ENCODE measurements at regions not wholly inside any gene's neighbourhood (a gene's known extent, or its start where the extent isn't known, plus 50 kb on each side); places are given as distances from the start of the nearest gene placed in this dataset.

DNA sequence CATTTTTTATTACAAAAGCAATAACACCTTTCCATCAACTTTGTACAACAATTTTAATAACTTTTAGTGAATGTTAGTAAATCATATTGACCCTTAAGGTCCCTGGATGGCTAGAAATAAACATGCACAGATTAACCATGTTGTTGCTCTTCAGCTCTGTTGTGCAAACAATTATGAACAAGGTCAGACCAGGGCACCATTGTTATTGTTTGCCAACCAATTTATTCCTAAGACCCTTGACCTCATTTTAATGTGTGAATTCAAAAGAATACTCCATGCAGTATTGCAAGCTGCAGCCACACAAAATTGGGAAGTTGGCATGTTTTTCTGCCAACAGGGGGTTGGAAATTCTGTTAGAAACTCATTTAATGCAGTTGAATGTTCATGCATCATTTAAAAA is 426.6 kb upstream of the MAP3K7 start:
- Histone ChIP-seq H3K27me3 (replicated peaks; ENCODE audit: control insufficient read depth, insufficient read depth, low read length) (no peaks in the 10 kb centered on the region), H3K36me3 (ENCODE audit: control insufficient read depth, insufficient read depth, low read length) (no peaks in the 10 kb centered on the region), H3K4me3 (replicated peaks; ENCODE audit: low read depth, low read length) (no peak overlapping the region)
- no peak for DNase-seq (ENCODE audit: extremely low read depth, insufficient read length)
- TF ChIP-seq, protein P1, sequence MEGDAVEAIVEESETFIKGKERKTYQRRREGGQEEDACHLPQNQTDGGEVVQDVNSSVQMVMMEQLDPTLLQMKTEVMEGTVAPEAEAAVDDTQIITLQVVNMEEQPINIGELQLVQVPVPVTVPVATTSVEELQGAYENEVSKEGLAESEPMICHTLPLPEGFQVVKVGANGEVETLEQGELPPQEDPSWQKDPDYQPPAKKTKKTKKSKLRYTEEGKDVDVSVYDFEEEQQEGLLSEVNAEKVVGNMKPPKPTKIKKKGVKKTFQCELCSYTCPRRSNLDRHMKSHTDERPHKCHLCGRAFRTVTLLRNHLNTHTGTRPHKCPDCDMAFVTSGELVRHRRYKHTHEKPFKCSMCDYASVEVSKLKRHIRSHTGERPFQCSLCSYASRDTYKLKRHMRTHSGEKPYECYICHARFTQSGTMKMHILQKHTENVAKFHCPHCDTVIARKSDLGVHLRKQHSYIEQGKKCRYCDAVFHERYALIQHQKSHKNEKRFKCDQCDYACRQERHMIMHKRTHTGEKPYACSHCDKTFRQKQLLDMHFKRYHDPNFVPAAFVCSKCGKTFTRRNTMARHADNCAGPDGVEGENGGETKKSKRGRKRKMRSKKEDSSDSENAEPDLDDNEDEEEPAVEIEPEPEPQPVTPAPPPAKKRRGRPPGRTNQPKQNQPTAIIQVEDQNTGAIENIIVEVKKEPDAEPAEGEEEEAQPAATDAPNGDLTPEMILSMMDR (IDR thresholded peaks at IDR 0.05; ENCODE audit: insufficient read depth, low read length, poor library complexity, severe bottlenecking) = no peak

DNA sequence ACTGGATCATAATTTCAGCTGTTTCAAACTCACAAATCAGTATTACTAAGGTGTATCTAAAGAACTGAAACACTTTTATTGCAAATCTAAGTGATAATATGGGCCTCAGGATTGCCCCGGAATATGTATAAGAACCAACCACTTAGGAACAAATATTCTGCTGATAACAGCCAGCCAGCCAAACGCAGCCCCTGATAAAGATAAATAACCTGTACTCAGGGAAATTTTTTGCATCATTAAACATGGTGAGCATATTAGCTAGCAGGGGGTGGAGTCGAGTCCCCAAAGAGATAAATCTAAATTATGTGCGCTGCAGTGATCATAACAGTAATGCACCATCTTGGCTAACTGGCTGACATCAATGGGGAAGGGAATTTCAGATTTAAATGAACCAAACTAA is 410.2 kb upstream of the MAP3K7 start:
- H3K36me3 ChIP-seq (ENCODE audit: control insufficient read depth, insufficient read depth, low read length) = no peaks in the 10 kb centered on the region
- TF ChIP-seq, protein P1 (IDR thresholded peaks at IDR 0.05; ENCODE audit: insufficient read depth, low read length, poor library complexity, severe bottlenecking) = no peak
- no peak for DNase-seq (ENCODE audit: extremely low read depth, insufficient read length)

DNA sequence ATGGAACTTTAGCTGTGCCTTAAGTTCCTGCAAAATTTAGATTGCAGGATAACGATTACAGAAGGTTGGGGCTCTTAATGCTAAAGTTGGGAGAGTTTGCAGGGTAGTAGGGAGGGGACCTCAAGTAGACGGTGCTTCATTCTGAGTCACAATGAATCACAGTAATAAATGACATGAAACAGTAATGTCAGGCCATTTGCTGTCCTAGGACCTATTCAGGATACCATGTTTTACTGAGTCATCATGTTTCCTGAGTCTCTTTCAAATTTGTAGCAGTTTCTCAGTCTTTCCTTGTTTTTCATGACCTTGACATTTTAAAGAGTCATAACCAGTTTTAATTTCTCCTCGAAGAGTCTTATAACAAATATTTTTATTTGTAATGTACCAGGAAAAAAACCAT is 406.9 kb upstream of the MAP3K7 start:
- TF ChIP-seq, protein P1 (IDR thresholded peaks at IDR 0.05; ENCODE audit: insufficient read depth, low read length, poor library complexity, severe bottlenecking) = no peak
- no peak for DNase-seq (ENCODE audit: extremely low read depth, insufficient read length)
- Histone ChIP-seq H3K36me3 (ENCODE audit: control insufficient read depth, insufficient read depth, low read length) (no peaks in the 10 kb centered on the region), H3K27me3 (replicated peaks; ENCODE audit: control insufficient read depth, insufficient read depth, low read length) (no peaks in the 10 kb centered on the region), H3K4me3 (replicated peaks; ENCODE audit: low read depth, low read length) (no peak overlapping the region)

More for the DNA sequence above, 410.2 kb upstream of the MAP3K7 start:
- H3K27me3 ChIP-seq (replicated peaks; ENCODE audit: control insufficient read depth, insufficient read depth, low read length) = no peaks in the 10 kb centered on the region
- H3K4me3 ChIP-seq (replicated peaks; ENCODE audit: low read depth, low read length) = no peak overlapping the region

DNA sequence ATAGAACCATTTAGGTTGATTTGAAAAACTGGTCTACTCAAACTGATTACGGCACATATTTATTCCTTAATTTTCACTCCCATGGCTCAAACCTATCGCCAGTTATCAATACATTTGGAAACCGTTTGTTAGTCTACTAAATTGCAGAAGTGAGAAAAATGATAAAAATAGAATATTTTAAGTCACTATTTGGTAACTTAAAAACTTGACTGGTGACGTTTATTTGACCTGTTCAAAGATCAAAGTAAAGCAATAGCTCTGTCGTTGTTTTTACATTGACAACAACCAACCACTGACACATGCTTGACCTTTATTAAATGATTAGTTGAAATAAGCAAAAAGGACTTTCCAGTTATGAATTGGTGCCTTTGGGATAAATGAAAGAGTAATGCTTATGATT is 402.9 kb upstream of the MAP3K7 start:
- H3K27me3 ChIP-seq (replicated peaks; ENCODE audit: control insufficient read depth, insufficient read depth, low read length) = no peaks in the 10 kb centered on the region
- TF ChIP-seq, protein P1 (IDR thresholded peaks at IDR 0.05; ENCODE audit: insufficient read depth, low read length, poor library complexity, severe bottlenecking) = no peak
- DNase-seq (ENCODE audit: extremely low read depth, insufficient read length) = no peak

DNA sequence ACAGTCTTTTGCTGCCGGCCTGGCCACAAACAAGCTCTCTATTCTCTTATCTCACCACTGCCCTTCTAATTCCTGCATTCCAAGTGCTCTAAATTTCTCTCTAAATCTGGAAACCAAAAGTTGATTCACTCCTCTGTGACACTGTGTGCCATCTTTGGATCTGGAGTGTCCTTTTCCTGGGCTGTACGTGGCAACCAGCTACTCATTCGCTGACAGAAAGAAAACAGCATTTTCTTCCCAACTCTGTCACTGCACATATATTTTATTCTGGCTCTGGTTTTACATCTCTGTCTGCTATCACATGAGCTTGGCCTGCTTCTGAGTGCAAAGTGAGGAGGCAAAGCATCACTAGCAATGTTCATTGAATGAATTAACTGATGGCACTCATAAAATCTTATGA is 397.2 kb upstream of the MAP3K7 start:
- TF ChIP-seq, protein P1 (IDR thresholded peaks at IDR 0.05; ENCODE audit: insufficient read depth, low read length, poor library complexity, severe bottlenecking) = no peak
- no peaks in the 10 kb centered on the region; the same call in 1 of the 2 replicates for H3K27me3 ChIP-seq (replicated peaks; ENCODE audit: control insufficient read depth, insufficient read depth, low read length)
- H3K4me3 ChIP-seq (replicated peaks; ENCODE audit: low read depth, low read length) = no peak overlapping the region
- no peak for DNase-seq (ENCODE audit: extremely low read depth, insufficient read length)
- H3K36me3 ChIP-seq (ENCODE audit: control insufficient read depth, insufficient read depth, low read length) = no peaks in the 10 kb centered on the region

More for the DNA sequence above, 402.9 kb upstream of the MAP3K7 start:
- Histone ChIP-seq H3K36me3 (ENCODE audit: control insufficient read depth, insufficient read depth, low read length) (no peaks in the 10 kb centered on the region), H3K4me3 (replicated peaks; ENCODE audit: low read depth, low read length) (no peak overlapping the region)

DNA sequence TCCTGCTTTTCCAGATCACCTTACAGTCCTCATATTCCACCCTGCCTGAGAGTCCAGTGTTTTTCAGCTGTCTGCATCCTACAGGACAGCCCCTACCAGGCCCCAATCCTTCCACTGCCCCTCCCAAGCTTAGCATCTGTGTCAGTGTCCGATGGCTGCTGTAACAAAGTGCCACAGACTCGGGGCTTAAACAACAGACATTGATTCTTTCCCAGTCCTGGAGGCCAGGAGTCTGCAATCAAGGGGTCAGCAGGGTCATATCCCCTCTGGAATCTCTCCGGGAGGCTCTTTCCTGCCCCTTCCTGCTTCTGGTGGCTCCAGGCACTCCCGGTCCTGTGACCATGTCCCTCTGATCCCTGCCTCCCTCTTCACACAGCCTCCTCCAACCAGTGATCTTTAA is 396.6 kb upstream of the MAP3K7 start:
- TF ChIP-seq, protein P1 (IDR thresholded peaks at IDR 0.05; ENCODE audit: insufficient read depth, low read length, poor library complexity, severe bottlenecking) = no peak
- H3K36me3 ChIP-seq (ENCODE audit: control insufficient read depth, insufficient read depth, low read length) = no peaks in the 10 kb centered on the region
- DNase-seq (ENCODE audit: extremely low read depth, insufficient read length) = no peak
- no peaks in the 10 kb centered on the region; the same call in 1 of the 2 replicates for H3K27me3 ChIP-seq (replicated peaks; ENCODE audit: control insufficient read depth, insufficient read depth, low read length)
- H3K4me3 ChIP-seq (replicated peaks; ENCODE audit: low read depth, low read length) = no peak overlapping the region
